NCI-H69 (cell line): ENCODE measurements at regions not wholly inside any gene's neighbourhood (a gene's known extent, or its start where the extent isn't known, plus 50 kb on each side); places are given as distances from the start of the nearest gene placed in this dataset.

Source experiments
- DNase-seq: peaks from one replicate; lab custom pipeline; 2025; lab: John Stamatoyannopoulos, UW

DNA sequence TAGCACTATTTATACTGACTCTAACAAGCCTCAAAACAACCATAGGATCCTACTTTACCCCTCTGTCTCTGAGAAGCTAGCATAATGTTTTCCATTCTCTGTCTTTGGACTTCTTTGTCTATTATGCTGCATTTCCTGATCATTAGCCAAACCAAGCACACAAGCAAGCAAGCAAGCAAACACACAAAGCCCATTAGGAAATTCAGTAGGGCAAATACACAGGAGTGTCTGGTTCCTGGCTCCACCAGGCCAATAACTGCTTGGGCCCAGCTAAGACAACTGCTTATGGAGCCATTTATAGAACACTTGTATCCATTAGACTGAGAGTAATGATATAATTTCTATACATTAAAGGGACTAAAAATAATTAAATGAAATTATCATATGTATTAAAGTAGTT lies 952.9 kb upstream of the EPHA7 start:
- DNase-seq: peak; percentile 64

DNA sequence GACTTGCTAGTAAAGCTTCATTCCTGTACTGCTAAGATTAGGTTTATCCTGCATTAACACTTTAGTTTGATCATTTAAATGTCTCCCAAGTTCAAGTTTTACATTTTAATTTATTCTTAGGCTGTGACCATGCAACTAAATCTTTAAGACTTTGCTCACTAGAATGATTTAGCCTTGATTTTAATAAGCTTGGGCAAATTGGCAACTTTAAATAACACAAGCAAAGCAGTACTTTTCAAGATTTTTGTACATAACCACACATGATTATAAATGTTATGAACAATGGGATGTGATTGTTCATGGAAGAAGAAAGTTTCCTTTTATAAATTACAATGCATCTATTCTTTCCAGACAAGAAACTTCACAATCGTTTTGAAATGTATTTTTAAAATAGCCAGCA lies 948.0 kb upstream of the EPHA7 start:
- DNase-seq: no peak

GRCh38 chr6:94362061-94362864 lies 942.9 kb upstream of the EPHA7 start:
- no peak for DNase-seq

GRCh38 chr6:94361304-94362060 lies 942.1 kb upstream of the EPHA7 start:
- no peak for DNase-seq

DNA sequence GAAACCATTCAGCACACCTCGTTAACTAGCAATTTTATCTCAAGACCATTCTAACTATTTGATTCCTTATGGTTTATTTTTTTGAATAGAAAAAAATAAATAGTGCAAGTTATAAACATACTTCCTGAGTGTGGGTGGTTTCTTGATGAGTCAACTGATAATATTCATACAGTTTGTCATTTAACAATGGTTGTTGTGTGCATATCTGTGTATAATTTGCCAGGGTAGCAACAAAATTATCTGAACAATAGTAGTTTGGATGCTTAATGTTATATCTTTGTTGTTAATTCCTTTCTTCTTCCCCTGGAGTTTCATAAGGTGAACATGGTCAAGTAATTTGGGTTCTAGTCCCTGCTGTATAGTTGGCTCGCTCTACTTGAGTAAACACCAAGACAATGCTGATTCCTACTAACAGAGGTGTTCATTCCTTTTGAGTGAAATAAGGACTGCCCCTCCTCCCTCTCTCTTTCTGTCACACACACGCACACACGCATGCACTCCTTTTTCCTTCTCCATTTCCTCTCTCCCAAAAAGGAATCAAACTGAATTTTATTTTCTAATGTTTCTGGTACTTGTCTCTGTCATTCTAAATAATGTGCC lies 938.1 kb upstream of the EPHA7 start:
- peak; percentile 80 for DNase-seq

DNA sequence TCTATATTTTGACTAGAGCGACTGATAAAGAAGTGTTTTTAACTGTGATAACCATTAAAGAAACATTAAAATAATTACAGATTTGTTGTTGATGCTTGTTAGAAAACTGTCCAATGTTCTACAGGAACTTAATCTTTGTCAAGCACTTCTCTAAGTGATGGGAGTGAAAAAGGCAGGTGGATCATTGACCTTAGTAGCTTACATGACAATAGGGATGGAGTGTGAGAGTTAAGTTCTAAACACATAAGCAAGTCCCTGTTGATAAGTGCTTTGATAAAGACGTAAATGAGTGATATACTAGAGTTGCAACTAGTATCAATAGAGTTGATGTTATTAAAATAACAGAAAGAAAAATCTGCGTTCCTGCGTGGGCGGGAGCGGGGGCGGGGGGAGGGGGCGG lies 931.5 kb upstream of the EPHA7 start:
- DNase-seq: peak; percentile 19

DNA sequence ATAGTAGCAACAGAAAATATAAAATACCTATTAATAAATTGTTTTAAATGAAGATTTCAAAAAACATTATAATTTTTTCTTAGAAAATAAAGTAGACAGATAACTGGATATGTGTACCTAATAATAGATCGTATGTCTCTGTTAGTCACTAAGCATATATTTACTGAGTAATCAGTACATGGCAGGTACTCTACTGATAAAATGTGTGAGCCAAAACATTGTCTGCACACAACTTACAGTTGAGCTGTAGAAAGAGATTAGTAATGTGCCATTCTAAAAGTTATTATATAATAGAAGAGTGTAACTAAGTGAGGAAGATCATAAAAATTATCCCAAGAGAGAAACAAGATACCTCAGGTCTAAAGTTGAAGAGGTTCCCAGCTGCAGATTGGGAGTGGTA lies 929.9 kb upstream of the EPHA7 start:
- DNase-seq: peak; percentile 96

GRCh38 chr6:94344866-94345265 lies 925.5 kb upstream of the EPHA7 start:
- DNase-seq: no peak

DNA sequence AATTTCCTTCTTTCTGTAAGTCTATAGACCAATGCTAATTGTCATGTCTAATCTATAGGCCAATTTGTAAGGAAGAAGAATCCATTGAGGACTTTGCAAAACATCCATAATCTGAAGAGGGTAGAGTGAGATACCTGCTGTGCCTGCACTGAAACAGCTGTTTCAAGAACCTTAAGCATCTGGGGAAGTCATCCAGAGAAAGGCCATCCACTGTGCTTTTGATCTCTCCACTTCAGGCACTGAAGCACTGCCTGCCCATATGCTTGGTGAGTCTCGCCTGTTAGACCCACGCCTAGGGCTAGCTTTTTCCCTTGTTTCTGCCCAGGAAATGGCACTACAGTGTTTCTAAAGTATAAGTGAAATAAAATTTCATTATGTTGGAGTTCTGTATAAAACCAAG lies 921.8 kb upstream of the EPHA7 start:
- DNase-seq: peak; percentile 79

GRCh38 chr6:94323853-94324252 lies 904.5 kb upstream of the EPHA7 start:
- DNase-seq: peak; percentile 78

- no peak for DNase-seq
Observed at GRCh38 chr6:94300424-94301144, 881.2 kb upstream of the EPHA7 start.

- no peak for DNase-seq
Observed at GRCh38 chr6:94289131-94289530, 869.8 kb upstream of the EPHA7 start.

DNA sequence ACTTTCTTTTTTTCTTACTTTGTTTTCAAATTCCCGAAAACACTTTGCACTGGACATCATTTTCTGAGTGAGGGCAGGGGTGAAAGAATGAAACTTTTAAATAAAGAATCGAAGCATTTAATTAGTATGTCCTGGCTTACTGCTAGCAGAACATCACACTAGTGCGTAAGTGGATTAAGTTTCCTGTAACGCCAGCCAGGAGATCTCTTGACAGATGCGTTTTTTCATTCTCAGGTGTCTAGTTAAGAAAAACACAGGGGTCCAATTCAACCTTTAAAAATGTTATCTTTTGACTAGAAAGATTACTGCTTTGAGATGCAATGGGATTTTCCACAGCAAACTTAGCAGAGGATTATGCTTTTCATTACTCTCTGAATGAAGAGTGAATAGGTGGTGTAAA lies 858.8 kb upstream of the EPHA7 start:
- DNase-seq: peak; percentile 59

DNA sequence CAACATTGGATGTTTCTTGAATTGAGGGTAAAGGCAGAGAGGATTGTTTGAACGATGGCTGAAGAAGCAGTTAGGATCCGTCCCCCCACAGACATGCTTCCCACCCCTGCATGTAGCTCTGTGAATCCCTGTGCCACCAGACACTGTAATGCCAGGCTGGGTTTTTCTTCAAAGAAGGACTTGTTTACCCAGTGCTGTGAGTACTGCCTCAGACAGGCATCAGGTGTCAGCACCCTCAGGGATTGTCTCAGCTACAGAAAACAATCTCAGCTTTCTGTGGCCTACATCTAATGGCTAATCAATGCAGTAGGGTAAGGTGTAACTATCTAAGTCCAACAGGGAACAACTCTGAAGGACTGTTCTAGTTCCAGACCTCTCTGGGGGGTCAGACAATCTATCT lies 853.0 kb upstream of the EPHA7 start:
- DNase-seq: peak; percentile 93

GRCh38 chr6:94270091-94270948 lies 851.0 kb upstream of the EPHA7 start:
- DNase-seq: peak; percentile 95

- peak; percentile 70 for DNase-seq
Observed at GRCh38 chr6:94269256-94269655, 849.9 kb upstream of the EPHA7 start.

GRCh38 chr6:94260765-94261164 lies 841.4 kb upstream of the EPHA7 start:
- no peak for DNase-seq

- peak; percentile 77 for DNase-seq
Observed at GRCh38 chr6:94254689-94255088, 835.3 kb upstream of the EPHA7 start.

DNA sequence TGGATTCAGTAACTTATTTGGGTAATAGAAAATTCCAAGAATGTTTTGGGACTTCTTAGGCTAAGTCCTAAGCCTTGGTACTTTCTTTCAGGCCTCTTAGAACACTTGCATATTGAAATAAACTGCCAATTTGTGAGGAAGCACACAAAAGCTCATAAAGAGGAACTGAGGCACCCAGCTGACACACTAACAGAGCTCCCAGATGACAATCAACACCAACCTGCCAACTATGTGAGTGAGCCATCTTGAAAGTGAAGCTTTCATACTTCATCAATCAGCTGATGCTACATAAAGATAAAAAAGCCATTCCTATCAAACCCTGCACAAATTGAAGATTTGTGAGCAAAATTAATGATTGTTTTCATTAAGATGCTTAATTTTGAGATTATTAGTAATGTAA lies 832.5 kb upstream of the EPHA7 start:
- DNase-seq: peak; percentile 52

GRCh38 chr6:94245395-94245794 lies 826.0 kb upstream of the EPHA7 start:
- DNase-seq: no peak

- no peak for DNase-seq
Observed at GRCh38 chr6:94238868-94239267, 819.5 kb upstream of the EPHA7 start.
